IMR-90 (cell line): ENCODE measurements at regions not wholly inside any gene's neighbourhood (a gene's known extent, or its start where the extent isn't known, plus 50 kb on each side); places are given as distances from the start of the nearest gene placed in this dataset.

ENCODE experiments used
- BHLHE40 ChIP-seq: fragments of 150-350 bp; IDR thresholded peaks from 2 replicates; pipeline ENCODE4 v1.6.1; 2016; ENCODE audit warnings: mild to moderate bottlenecking, low read depth, low read length
- CEBPB ChIP-seq: IDR thresholded peaks from 2 replicates; pipeline ENCODE4 v1.6.1; 2012; ENCODE audit warnings: low read depth, low read length, improper control_type of control experiment
- CHD1 ChIP-seq: IDR thresholded peaks from 2 replicates; pipeline ENCODE4 v1.6.1; 2012; ENCODE audit warnings: low read depth, low read length, improper control_type of control experiment
- CTCF ChIP-seq: conservative IDR thresholded peaks from 2 replicates; pipeline ENCODE4 v1.5.1; 2012; ENCODE audit warnings: mild to moderate bottlenecking, low read depth, low read length, improper control_type of control experiment
- FOS ChIP-seq: fragments of 150-350 bp; IDR thresholded peaks from 2 replicates; pipeline ENCODE4 v1.6.1; 2016; ENCODE audit warnings: low read depth, low read length
- MAZ ChIP-seq: IDR thresholded peaks from 2 replicates; pipeline ENCODE4 v1.6.1; 2012; ENCODE audit warnings: low read depth, mild to moderate bottlenecking, low read length, improper control_type of control experiment, moderate library complexity, borderline replicate concordance
- MXI1 ChIP-seq: IDR thresholded peaks from 2 replicates; pipeline ENCODE4 v1.6.1; 2012; ENCODE audit warnings: low read depth, mild to moderate bottlenecking, low read length, moderate library complexity, borderline replicate concordance
- NFE2L2 ChIP-seq: fragments of 150-350 bp; IDR thresholded peaks from 2 replicates; pipeline ENCODE4 v1.6.1; 2016; ENCODE audit warnings: low read depth, mild to moderate bottlenecking, low read length
- POLR2A ChIP-seq: IDR thresholded peaks from 2 replicates; pipeline ENCODE4 v1.6.1; 2012; ENCODE audit warnings: mild to moderate bottlenecking, low read depth, low read length
- RAD21 ChIP-seq: IDR thresholded peaks from 2 replicates; pipeline ENCODE4 v1.6.1; 2012; ENCODE audit warnings: low read length, improper control_type of control experiment
- RCOR1 ChIP-seq: IDR thresholded peaks from 2 replicates; pipeline ENCODE4 v1.6.1; 2012; ENCODE audit warnings: mild to moderate bottlenecking, low read length, improper control_type of control experiment; ENCODE audit not compliant: insufficient replicate concordance
- RFX5 ChIP-seq: IDR thresholded peaks from 2 replicates; pipeline ENCODE4 v1.8.0; 2012; ENCODE audit warnings: low read depth, mild to moderate bottlenecking, low read length, moderate library complexity
- SMC3 ChIP-seq: fragments of 150-350 bp; IDR thresholded peaks from 2 replicates; pipeline ENCODE4 v1.6.1; 2016; ENCODE audit warnings: low read depth, mild to moderate bottlenecking, antibody characterized with exemption, low read length, moderate library complexity
- USF2 ChIP-seq: fragments of 150-350 bp; IDR thresholded peaks from 2 replicates; pipeline ENCODE4 v1.6.1; 2017; ENCODE audit warnings: mild to moderate bottlenecking, antibody characterized with exemption, low read length, low read depth

- no peak for TF ChIP-seq CTCF
- TF ChIP-seq FOS = no peak
- TF ChIP-seq RFX5 = no peak
- no peak for TF ChIP-seq USF2
- no peak for TF ChIP-seq POLR2A
- no peak for TF ChIP-seq NFE2L2
- TF ChIP-seq MXI1 = no peak
- no peak for TF ChIP-seq SMC3
- TF ChIP-seq BHLHE40 = no peak
- no peak for TF ChIP-seq RAD21
- no peak for TF ChIP-seq MAZ
- no peak for TF ChIP-seq RCOR1
- TF ChIP-seq CHD1 = no peak
- TF ChIP-seq CEBPB = no peak
These were observed 772.8 kb upstream of the LRRTM1 start for GRCh38 chr2:81077396-81077795.
